ENCODE measurements at regions not wholly inside any gene's neighbourhood (a gene's known extent, or its start where the extent isn't known, plus 50 kb on each side); places are given as distances from the start of the nearest gene placed in this dataset.

DNA sequence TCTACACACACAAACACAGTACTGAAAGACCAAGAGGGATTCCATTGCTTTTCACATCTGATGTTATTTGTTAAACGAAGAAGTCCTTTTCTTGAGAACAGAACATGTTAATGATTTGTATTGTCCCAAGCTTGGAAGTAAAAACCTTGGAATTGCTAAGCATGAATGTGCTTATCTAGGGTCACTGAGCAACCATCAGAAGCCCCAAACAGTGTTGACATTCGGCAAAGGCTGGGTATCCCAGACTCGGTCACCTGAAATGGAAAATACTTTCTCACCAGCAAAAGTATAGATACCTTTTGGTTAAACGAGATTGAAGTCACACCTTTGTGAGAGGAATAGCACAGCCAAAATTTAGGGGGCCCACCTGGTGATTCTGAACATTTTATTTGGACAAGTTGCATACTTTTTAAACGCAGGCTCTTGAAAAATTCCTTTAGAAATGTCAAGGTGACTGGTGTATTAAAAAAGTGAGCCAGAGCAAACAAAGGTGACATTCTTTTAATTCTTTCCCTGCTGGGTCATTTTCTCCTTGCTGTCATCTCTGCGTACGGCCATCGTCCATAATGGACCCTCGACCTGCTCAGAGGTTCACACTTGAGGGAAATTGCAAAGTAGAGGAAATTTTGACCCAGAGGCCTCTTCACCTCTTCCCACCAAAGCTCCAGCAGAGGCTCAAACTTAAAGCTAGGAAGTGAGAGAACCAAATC is 95.8 kb upstream of the FOXA2 start:
- DNase-seq (ENCODE audit: insufficient read length, low spot score) (no peak), FAIRE-seq (no peak)
- no peak for TF ChIP-seq POLR2A (IDR thresholded peaks at IDR 0.05; ENCODE audit: low read depth, low read length)
- TF ChIP-seq POU2F2 (IDR thresholded peaks at IDR 0.05; ENCODE audit: low read depth, low read length) = no peak
- no peak for TF ChIP-seq TAF1 (IDR thresholded peaks at IDR 0.05; ENCODE audit: low read depth, low read length)
- TF ChIP-seq SPI1 (IDR thresholded peaks at IDR 0.05; ENCODE audit: low read depth, low read length) = no peak
- no peak for TF ChIP-seq POLR2AphosphoS5 (IDR thresholded peaks at IDR 0.05; ENCODE audit: low read depth, low read length)
- TF ChIP-seq PAX5 (IDR thresholded peaks at IDR 0.05; ENCODE audit: insufficient read depth, low read length, severe bottlenecking) = no peak

DNA sequence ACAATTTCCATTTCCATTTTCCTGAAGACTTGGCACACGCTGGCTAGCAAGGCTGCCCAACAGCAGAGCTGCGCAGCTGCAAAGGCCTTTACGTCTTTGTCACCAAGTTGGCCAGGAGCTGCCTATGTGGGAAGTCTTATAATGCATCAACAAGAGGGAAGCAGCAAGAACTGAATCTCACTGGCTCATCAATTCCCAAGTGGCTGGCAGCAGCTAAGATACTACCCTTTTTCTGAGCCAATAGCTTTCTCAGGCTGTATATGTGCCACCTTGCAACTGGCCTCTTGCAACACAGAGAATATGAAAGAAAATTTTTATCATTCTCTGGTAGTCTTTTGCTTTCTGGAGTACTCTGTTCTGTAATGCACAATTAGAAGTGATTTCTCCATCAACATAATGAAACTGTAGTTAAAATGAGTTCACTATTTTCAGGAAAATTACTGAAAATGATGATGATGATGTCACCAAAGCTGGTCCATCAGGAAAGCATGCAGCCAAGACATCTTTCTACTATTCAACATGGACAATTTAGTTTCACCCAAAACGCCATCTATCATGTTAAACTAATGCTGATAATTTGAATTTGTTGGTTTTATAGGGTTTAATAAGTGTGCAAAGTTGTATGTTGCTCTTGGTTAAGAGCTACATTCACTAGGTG is 97.3 kb upstream of the FOXA2 start:
- FAIRE-seq = no peak
- no peak for TF ChIP-seq POLR2A (IDR thresholded peaks at IDR 0.05; ENCODE audit: low read depth, low read length)
- TF ChIP-seq POLR2AphosphoS5 (IDR thresholded peaks at IDR 0.05; ENCODE audit: low read depth, low read length) = no peak
- no peak for TF ChIP-seq SPI1 (IDR thresholded peaks at IDR 0.05; ENCODE audit: low read depth, low read length)
- no peak for TF ChIP-seq POU2F2 (IDR thresholded peaks at IDR 0.05; ENCODE audit: low read depth, low read length)
- no peak for TF ChIP-seq TAF1 (IDR thresholded peaks at IDR 0.05; ENCODE audit: low read depth, low read length)
- no peak for TF ChIP-seq PAX5 (IDR thresholded peaks at IDR 0.05; ENCODE audit: insufficient read depth, low read length, severe bottlenecking)
- DNase-seq (ENCODE audit: insufficient read length, low spot score) = no peak

DNA sequence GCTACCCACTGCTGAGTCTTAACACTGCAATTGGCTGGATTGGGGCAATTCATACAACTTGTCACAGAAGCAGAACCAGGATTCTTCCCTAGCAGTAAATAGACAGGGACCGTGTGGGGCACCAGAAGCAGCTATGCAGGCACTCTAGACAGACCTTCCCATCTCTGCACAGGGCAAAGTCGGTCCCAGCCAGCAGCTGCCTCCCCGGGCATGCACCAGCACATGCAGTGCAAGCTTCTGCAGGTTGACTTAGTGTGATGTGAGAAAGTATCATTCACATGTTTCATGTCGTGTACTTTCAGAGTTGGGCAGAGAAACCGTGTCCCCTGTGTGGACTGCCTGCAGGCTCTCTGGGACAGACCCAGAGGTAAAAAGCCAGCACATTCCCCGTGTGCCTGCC is 98.0 kb upstream of the FOXA2 start:
- no peak for FAIRE-seq
- no peak for TF ChIP-seq POU2F2 (IDR thresholded peaks at IDR 0.05; ENCODE audit: low read depth, low read length)
- TF ChIP-seq SPI1 (IDR thresholded peaks at IDR 0.05; ENCODE audit: low read depth, low read length) = no peak
- no peak for TF ChIP-seq TAF1 (IDR thresholded peaks at IDR 0.05; ENCODE audit: low read depth, low read length)
- no peak for TF ChIP-seq POLR2A (IDR thresholded peaks at IDR 0.05; ENCODE audit: low read depth, low read length)
- no peak for TF ChIP-seq PAX5 (IDR thresholded peaks at IDR 0.05; ENCODE audit: insufficient read depth, low read length, severe bottlenecking)
- no peak for TF ChIP-seq POLR2AphosphoS5 (IDR thresholded peaks at IDR 0.05; ENCODE audit: low read depth, low read length)
- no peak for DNase-seq (ENCODE audit: insufficient read length, low spot score)

DNA sequence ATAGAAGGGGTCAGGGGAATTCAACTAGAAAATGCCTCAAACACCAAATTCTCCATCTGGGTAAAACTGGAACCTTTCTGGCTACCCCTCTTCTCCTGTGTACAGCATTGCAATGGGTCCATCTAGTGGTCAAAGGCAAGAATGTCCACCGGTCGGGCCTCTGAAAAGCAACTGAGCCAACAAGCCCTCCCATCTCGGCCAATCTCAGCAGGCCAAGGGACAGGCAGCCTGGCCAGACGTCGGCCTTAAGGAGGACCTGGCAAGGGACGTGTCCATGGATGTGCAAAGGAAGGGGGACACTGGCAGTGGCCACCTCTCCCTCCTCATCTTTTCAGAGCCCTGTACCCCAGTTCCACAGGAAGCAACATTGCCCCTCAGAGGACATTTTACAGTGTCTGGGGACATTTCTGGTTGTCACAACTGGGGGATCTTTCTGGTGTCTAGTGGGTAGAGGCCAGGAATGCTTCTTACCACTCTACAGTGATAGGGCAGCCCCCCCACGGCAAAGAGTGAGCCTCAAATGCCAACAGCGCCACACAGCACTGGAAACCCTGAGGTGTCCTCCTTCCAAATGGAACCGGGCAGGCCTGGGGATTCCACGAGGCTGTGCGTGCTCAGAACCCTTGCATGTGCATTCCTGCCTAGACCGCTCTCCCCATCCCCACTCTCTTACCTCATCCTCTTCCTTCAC is 99.8 kb upstream of the FOXA2 start:
- DNase-seq (ENCODE audit: insufficient read length, low spot score) = peak; percentile 39
- TF ChIP-seq POU2F2 (IDR thresholded peaks at IDR 0.05; ENCODE audit: low read depth, low read length) (no peak), TAF1 (IDR thresholded peaks at IDR 0.05; ENCODE audit: low read depth, low read length) (no peak), SPI1 (IDR thresholded peaks at IDR 0.05; ENCODE audit: low read depth, low read length) (no peak), POLR2AphosphoS5 (IDR thresholded peaks at IDR 0.05; ENCODE audit: low read depth, low read length) (no peak), POLR2A (IDR thresholded peaks at IDR 0.05; ENCODE audit: low read depth, low read length) (no peak), PAX5 (IDR thresholded peaks at IDR 0.05; ENCODE audit: insufficient read depth, low read length, severe bottlenecking) (no peak)
- FAIRE-seq = peak; percentile 61

DNA sequence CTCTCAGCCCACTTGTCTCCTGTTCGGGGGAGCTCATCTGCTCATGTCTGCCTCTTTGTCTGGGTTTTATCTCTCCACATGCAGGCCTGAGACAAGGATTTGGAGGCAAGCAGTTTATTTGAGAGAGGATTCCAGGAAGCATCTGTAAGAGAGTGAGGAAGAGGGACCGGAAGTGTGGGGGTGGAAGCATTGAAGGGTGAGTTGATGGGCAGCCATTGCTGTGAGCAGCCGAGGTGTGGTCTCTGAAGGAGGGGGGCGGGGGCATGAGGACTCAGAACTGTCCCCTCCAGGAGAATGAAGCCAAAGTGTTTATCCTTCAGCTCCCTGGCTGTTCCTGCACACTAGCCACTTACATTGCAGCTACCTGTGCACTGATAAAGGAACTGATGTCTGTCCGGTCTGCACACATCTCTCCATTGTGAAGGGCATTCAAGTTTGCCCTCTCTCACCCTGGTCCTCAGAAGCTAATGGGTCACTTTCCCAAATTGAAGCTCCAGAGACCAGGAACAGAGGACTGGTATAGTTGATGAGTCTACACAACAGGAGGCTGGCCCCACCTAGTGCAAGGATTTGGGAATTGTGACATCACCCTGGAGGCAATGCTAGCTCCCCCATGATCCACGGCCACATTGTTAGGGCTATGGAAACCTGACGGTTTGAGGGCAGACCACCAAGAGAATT is 100.5 kb upstream of the FOXA2 start:
- DNase-seq (ENCODE audit: insufficient read length, low spot score) (no peak), FAIRE-seq (no peak)
- no peak for TF ChIP-seq POLR2AphosphoS5 (IDR thresholded peaks at IDR 0.05; ENCODE audit: low read depth, low read length)
- TF ChIP-seq SPI1 (IDR thresholded peaks at IDR 0.05; ENCODE audit: low read depth, low read length) = no peak
- no peak for TF ChIP-seq POLR2A (IDR thresholded peaks at IDR 0.05; ENCODE audit: low read depth, low read length)
- no peak for TF ChIP-seq TAF1 (IDR thresholded peaks at IDR 0.05; ENCODE audit: low read depth, low read length)
- no peak for TF ChIP-seq POU2F2 (IDR thresholded peaks at IDR 0.05; ENCODE audit: low read depth, low read length)
- no peak for TF ChIP-seq PAX5 (IDR thresholded peaks at IDR 0.05; ENCODE audit: insufficient read depth, low read length, severe bottlenecking)

DNA sequence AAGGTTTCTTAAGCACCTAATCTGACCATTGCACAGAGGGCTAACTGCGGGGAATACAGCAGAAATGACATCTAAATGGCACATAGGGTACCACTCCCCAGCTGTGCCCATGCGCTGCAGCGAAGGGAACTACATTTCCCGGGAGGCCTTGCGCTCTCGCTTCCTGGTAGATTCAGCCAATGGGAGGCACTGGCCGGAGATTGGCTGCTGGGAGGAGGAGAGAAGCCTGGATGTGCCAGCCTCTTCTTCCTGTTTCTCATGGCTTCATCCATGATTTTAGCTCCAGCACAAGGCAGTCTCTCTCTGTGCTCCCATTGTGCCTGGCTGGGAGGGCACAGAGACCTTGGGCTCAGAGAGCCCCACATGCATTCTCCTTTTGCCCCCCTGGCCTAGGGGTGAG is 101.7 kb upstream of the FOXA2 start:
- FAIRE-seq (no peak), DNase-seq (ENCODE audit: insufficient read length, low spot score) (no peak)
- no peak for TF ChIP-seq SPI1 (IDR thresholded peaks at IDR 0.05; ENCODE audit: low read depth, low read length)
- no peak for TF ChIP-seq TAF1 (IDR thresholded peaks at IDR 0.05; ENCODE audit: low read depth, low read length)
- no peak for TF ChIP-seq POU2F2 (IDR thresholded peaks at IDR 0.05; ENCODE audit: low read depth, low read length)
- TF ChIP-seq POLR2A (IDR thresholded peaks at IDR 0.05; ENCODE audit: low read depth, low read length) = no peak
- TF ChIP-seq POLR2AphosphoS5 (IDR thresholded peaks at IDR 0.05; ENCODE audit: low read depth, low read length) = no peak
- TF ChIP-seq PAX5 (IDR thresholded peaks at IDR 0.05; ENCODE audit: insufficient read depth, low read length, severe bottlenecking) = no peak

DNA sequence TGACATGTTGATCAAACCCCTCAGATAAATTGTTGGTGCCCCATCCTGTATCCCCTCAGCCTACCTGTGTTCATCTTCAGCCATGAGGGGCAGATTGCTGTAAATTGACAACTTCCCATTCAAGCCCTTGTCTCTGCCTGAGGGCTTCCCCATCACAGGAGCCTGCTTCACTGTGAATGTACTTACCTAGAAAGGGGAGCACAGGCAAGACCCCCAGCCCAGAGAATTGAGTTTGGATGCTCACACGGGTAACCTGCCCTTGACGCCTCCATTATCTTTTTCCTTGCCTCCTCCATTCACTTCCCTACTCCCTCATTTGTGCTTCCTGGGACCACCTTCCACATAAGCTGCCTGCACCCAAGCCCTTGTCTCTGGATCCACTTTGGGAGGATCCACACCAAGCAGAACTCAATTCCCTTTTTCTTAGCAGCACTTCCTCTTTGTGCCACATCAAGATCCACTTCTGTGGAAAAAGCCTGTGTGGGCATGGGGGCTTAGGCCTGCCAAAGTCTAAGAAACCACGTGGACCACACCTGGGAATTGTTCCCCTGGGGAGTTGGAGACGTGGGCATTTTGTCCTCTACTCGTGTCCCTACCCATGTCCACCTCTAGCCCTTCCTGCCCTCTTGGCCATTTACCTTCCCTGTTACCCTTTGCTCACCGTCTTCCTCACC is 103.4 kb upstream of the FOXA2 start:
- no peak for TF ChIP-seq POLR2AphosphoS5 (IDR thresholded peaks at IDR 0.05; ENCODE audit: low read depth, low read length)
- no peak for FAIRE-seq
- no peak for DNase-seq (ENCODE audit: insufficient read length, low spot score)

DNA sequence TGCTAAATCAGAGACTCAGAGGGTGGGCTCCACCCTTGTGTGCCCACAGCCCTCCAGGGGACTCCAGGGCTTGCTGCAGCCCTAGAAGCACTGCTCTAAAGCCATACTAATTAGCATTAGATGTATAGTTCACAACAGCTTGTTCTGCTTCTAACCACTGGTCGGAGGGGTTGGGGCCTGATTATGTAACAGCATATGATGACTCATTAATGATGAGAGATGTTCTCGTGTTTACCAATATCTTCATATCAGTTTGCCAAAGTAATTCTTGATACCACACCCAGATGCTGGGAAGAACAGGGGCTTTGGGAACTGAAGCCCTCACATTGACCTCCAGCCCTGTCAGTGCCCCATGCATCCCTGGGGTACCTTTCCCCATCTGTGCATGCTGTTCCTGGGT is 104.1 kb upstream of the FOXA2 start:
- FAIRE-seq = no peak
- no peak for TF ChIP-seq TAF1 (IDR thresholded peaks at IDR 0.05; ENCODE audit: low read depth, low read length)
- no peak for TF ChIP-seq SPI1 (IDR thresholded peaks at IDR 0.05; ENCODE audit: low read depth, low read length)
- TF ChIP-seq POLR2AphosphoS5 (IDR thresholded peaks at IDR 0.05; ENCODE audit: low read depth, low read length) = no peak
- TF ChIP-seq POLR2A (IDR thresholded peaks at IDR 0.05; ENCODE audit: low read depth, low read length) = no peak
- no peak for TF ChIP-seq PAX5 (IDR thresholded peaks at IDR 0.05; ENCODE audit: insufficient read depth, low read length, severe bottlenecking)
- TF ChIP-seq POU2F2 (IDR thresholded peaks at IDR 0.05; ENCODE audit: low read depth, low read length) = no peak
- DNase-seq (ENCODE audit: insufficient read length, low spot score) = no peak
